Stimulated activated naive CD8-positive, alpha-beta T cell treated with anti-CD3 and anti-CD28 coated beads, Interleukin-15, Interleukin-2, amounts not matched to agents 100 U/mL and 50 U/mL, for 24 hours (primary cell): ENCODE measurements at regions not wholly inside any gene's neighbourhood (a gene's known extent, or its start where the extent isn't known, plus 50 kb on each side); places are given as distances from the start of the nearest gene placed in this dataset.
A peak's percentile ranks its signal among the peaks of the same experiment; 100 is the strongest.

ENCODE experiments used
- ATAC-seq: fragments of 150-1000 bp; cut with Tn5 transposase; one replicate; pipeline ENCODE4 v1.10.0; 2021
- DNase-seq: peaks from one replicate; pipeline ENCODE4 v3.0.0; 2021

GRCh38 chr13:73708393-73708985 lies 425.7 kb downstream of the KLF12 start:
- ATAC-seq (peak; percentile 72), DNase-seq (peak; percentile 34)

- ATAC-seq (no peak), DNase-seq (no peak)
Measured at GRCh38 chr13:73704587-73704986, 429.6 kb downstream of the KLF12 start.

- no peak for DNase-seq
- ATAC-seq: no peak
Measured at GRCh38 chr13:73703606-73704005, 430.6 kb downstream of the KLF12 start.

GRCh38 chr13:73702419-73703071 lies 431.7 kb downstream of the KLF12 start:
- ATAC-seq: peak; percentile 96
- peak; percentile 19 for DNase-seq

- ATAC-seq: no peak
Measured at GRCh38 chr13:73701160-73701559, 433.0 kb downstream of the KLF12 start.

GRCh38 chr13:73698859-73699258 lies 435.3 kb downstream of the KLF12 start:
- no peak for ATAC-seq

More at GRCh38 chr13:73701160-73701559, 433.0 kb downstream of the KLF12 start:
- no peak for DNase-seq

GRCh38 chr13:73697166-73697565 lies 437.0 kb downstream of the KLF12 start:
- no peak for DNase-seq
- ATAC-seq: no peak

More at GRCh38 chr13:73698859-73699258, 435.3 kb downstream of the KLF12 start:
- no peak for DNase-seq

- no peak for DNase-seq
- ATAC-seq: no peak
Measured at GRCh38 chr13:73696713-73697112, 437.5 kb downstream of the KLF12 start.

GRCh38 chr13:73696271-73696670 lies 437.9 kb downstream of the KLF12 start:
- no peak for DNase-seq
- no peak for ATAC-seq

- DNase-seq (no peak), ATAC-seq (no peak)
Measured at GRCh38 chr13:73695325-73695724, 438.9 kb downstream of the KLF12 start.

- no peak for ATAC-seq
- no peak for DNase-seq
Measured at GRCh38 chr13:73693215-73693614, 441.0 kb downstream of the KLF12 start.

GRCh38 chr13:73691891-73692290 lies 442.3 kb downstream of the KLF12 start:
- DNase-seq (no peak), ATAC-seq (no peak)

- no peak for DNase-seq
- ATAC-seq: no peak
Measured at GRCh38 chr13:73687929-73688328, 446.3 kb downstream of the KLF12 start.

- ATAC-seq (no peak), DNase-seq (no peak)
Measured at GRCh38 chr13:73687087-73687486, 447.1 kb downstream of the KLF12 start.

GRCh38 chr13:73684750-73685149 lies 449.5 kb downstream of the KLF12 start:
- no peak for ATAC-seq
- no peak for DNase-seq

- ATAC-seq (no peak), DNase-seq (no peak)
Measured at GRCh38 chr13:73684286-73684685, 449.9 kb downstream of the KLF12 start.

- ATAC-seq (no peak), DNase-seq (no peak)
Measured at GRCh38 chr13:73683746-73684145, 450.5 kb downstream of the KLF12 start.

- DNase-seq: no peak
- ATAC-seq: no peak
Measured at GRCh38 chr13:73681779-73682178, 452.4 kb downstream of the KLF12 start.

GRCh38 chr13:73681015-73681414 lies 453.2 kb downstream of the KLF12 start:
- DNase-seq: no peak
- ATAC-seq: no peak

GRCh38 chr13:73677048-73677601 lies 457.1 kb downstream of the KLF12 start:
- ATAC-seq (no peak), DNase-seq (no peak)

- ATAC-seq: no peak
- DNase-seq: no peak
Measured at GRCh38 chr13:73676550-73677047, 457.6 kb downstream of the KLF12 start.

- ATAC-seq: no peak
- no peak for DNase-seq
Measured at GRCh38 chr13:73675821-73676220, 458.4 kb downstream of the KLF12 start.

- DNase-seq: no peak
- ATAC-seq: no peak
Measured at GRCh38 chr13:73674570-73674969, 459.6 kb downstream of the KLF12 start.

GRCh38 chr13:73673931-73674330 lies 460.3 kb downstream of the KLF12 start:
- ATAC-seq: no peak
- DNase-seq: no peak
